IMR-90 (cell line): ENCODE measurements at regions not wholly inside any gene's neighbourhood (a gene's known extent, or its start where the extent isn't known, plus 50 kb on each side); places are given as distances from the start of the nearest gene placed in this dataset.

Source experiments
- ATAC-seq: fragments of 200-7000 bp; cut with Tn5 transposase; 2 replicates; pipeline ENCODE4 v1.9.1; 2020; ENCODE audit warnings: low read depth, mild to moderate bottlenecking, moderate library complexity
- BruUV-seq: library from RNA; stranded (reverse); fragments of 400-500 nt; replicated peaks from 2 replicates; lab custom pipeline; 2021; lab: Mats Ljungman, UMichigan
- CTCF ChIA-PET: fragments of 300-600 bp; formaldehyde crosslinking; extraction: SDS; loops from one replicate; lab custom pipeline; 2021; ENCODE audit warnings: antibody characterized with exemption; lab: Yijun Ruan, JAX
- POLR2A ChIA-PET: fragments of 300-600 bp; sonication (Branson Sonifier 250); formaldehyde crosslinking; loops from one replicate; lab custom pipeline; 2022; ENCODE audit warnings: antibody characterized with exemption; ENCODE audit not compliant: unreplicated experiment; lab: Charles Lee
- DNase-seq: peaks from one replicate; pipeline ENCODE4 v3.0.0; 2013
- H2AFZ ChIP-seq: replicated peaks from 2 replicates; pipeline ENCODE3; 2013; ENCODE audit warnings: low read length, mild to moderate bottlenecking; ENCODE audit not compliant: poor library complexity
- H2AK5ac ChIP-seq: 2 replicates; pipeline ENCODE4 v1.6.1; 2013; ENCODE audit warnings: low read depth, low read length, inconsistent platforms
- H2AK9ac ChIP-seq: replicated peaks from 2 replicates; pipeline ENCODE3; 2013; ENCODE audit warnings: mild to moderate bottlenecking, low read depth, low read length, moderate library complexity; ENCODE audit not compliant: poor library complexity
- H2BK120ac ChIP-seq: 2 replicates; pipeline ENCODE4 v1.6.1; 2013; ENCODE audit warnings: low read depth, low read length, inconsistent platforms
- H2BK15ac ChIP-seq: 3 replicates; pipeline ENCODE4 v1.6.1; 2013; ENCODE audit warnings: low read depth, low read length, inconsistent platforms
- H2BK20ac ChIP-seq: 2 replicates; pipeline ENCODE4 v1.6.1; 2013; ENCODE audit warnings: low read depth, mild to moderate bottlenecking, inconsistent platforms, low read length, moderate library complexity
- H2BK5ac ChIP-seq: 2 replicates; pipeline ENCODE4 v1.6.1; 2013; ENCODE audit warnings: mild to moderate bottlenecking, low read depth, low read length, inconsistent platforms; ENCODE audit not compliant: poor library complexity, severe bottlenecking
- H3K14ac ChIP-seq: replicated peaks from 2 replicates; pipeline ENCODE4 v1.6.1; 2013; ENCODE audit warnings: low read depth, low read length, inconsistent platforms
- H3K18ac ChIP-seq: 2 replicates; pipeline ENCODE4 v1.6.1; 2013; ENCODE audit warnings: low read depth, low read length, control low read depth
- H3K23ac ChIP-seq: 2 replicates; pipeline ENCODE4 v1.6.1; 2013; ENCODE audit warnings: low read depth, low read length, inconsistent platforms
- H3K27ac ChIP-seq: 2 replicates; pipeline ENCODE4 v1.5.1; 2013; ENCODE audit warnings: mild to moderate bottlenecking, control low read depth, low read length; ENCODE audit not compliant: insufficient read depth
- H3K27me3 ChIP-seq: 2 replicates; pipeline ENCODE4 v1.6.1; 2013; ENCODE audit warnings: low read length; ENCODE audit not compliant: control insufficient read depth, insufficient read depth
- H3K36me3 ChIP-seq: 2 replicates; pipeline ENCODE4 v1.6.1; 2013; ENCODE audit warnings: low read length, mixed read lengths; ENCODE audit not compliant: control insufficient read depth, insufficient read depth
- H3K4ac ChIP-seq: 2 replicates; pipeline ENCODE4 v1.6.1; 2013; ENCODE audit warnings: low read depth, low read length, inconsistent platforms
- H3K4me1 ChIP-seq: 2 replicates; pipeline ENCODE4 v1.6.1; 2013; ENCODE audit warnings: low read length, mixed read lengths; ENCODE audit not compliant: control insufficient read depth, insufficient read depth
- H3K4me2 ChIP-seq: 2 replicates; pipeline ENCODE4 v1.6.1; 2013; ENCODE audit warnings: low read depth, mild to moderate bottlenecking, control low read depth, low read length, moderate library complexity
- H3K4me3 ChIP-seq: 2 replicates; pipeline ENCODE4 v1.5.1; 2013; ENCODE audit warnings: low read depth, mild to moderate bottlenecking, control low read depth, low read length, moderate library complexity; ENCODE audit not compliant: insufficient read depth
- H3K56ac ChIP-seq: 2 replicates; pipeline ENCODE4 v1.6.1; 2013; ENCODE audit warnings: low read length, inconsistent platforms; ENCODE audit not compliant: insufficient read depth; ENCODE audit errors: extremely low read depth
- H3K79me1 ChIP-seq, 2 experiments: 2 replicates each; pipeline ENCODE4 v1.6.1; 2013; ENCODE audit warnings: low read length in 2 of 2, inconsistent platforms in 1 of 2, low read depth in 1 of 2
- H3K9ac ChIP-seq: 2 replicates; pipeline ENCODE4 v1.6.1; 2013; ENCODE audit warnings: low read depth, low read length, control low read depth
- H3K9me1 ChIP-seq: 2 replicates; pipeline ENCODE4 v1.6.1; 2013; ENCODE audit warnings: low read length, inconsistent platforms; ENCODE audit not compliant: insufficient read depth
- H3K9me3 ChIP-seq: 2 replicates; pipeline ENCODE4 v1.6.1; 2013; ENCODE audit warnings: low read length; ENCODE audit not compliant: control insufficient read depth, insufficient read depth
- H4K20me1 ChIP-seq: 2 replicates; pipeline ENCODE4 v1.6.1; 2013; ENCODE audit warnings: low read length, inconsistent platforms; ENCODE audit not compliant: insufficient read depth
- H4K5ac ChIP-seq: 2 replicates; pipeline ENCODE4 v1.6.1; 2013; ENCODE audit warnings: mild to moderate bottlenecking, low read depth, low read length, control low read depth
- H4K8ac ChIP-seq, 2 experiments: 2 replicates each; pipeline ENCODE4 v1.6.1; 2013; ENCODE audit warnings: low read depth in 2 of 2, low read length in 2 of 2, control low read depth in 1 of 2, inconsistent platforms in 1 of 2
- H4K91ac ChIP-seq: 2 replicates; pipeline ENCODE4 v1.6.1; 2013; ENCODE audit warnings: low read depth, low read length, inconsistent platforms; ENCODE audit not compliant: insufficient read depth
- BHLHE40 ChIP-seq: fragments of 150-350 bp; IDR thresholded peaks from 2 replicates; pipeline ENCODE4 v1.6.1; 2016; ENCODE audit warnings: mild to moderate bottlenecking, low read depth, low read length
- CEBPB ChIP-seq: IDR thresholded peaks from 2 replicates; pipeline ENCODE4 v1.6.1; 2012; ENCODE audit warnings: low read depth, low read length, improper control_type of control experiment
- CHD1 ChIP-seq: IDR thresholded peaks from 2 replicates; pipeline ENCODE4 v1.6.1; 2012; ENCODE audit warnings: low read depth, low read length, improper control_type of control experiment
- FOS ChIP-seq: fragments of 150-350 bp; IDR thresholded peaks from 2 replicates; pipeline ENCODE4 v1.6.1; 2016; ENCODE audit warnings: low read depth, low read length
- MAFK ChIP-seq: IDR thresholded peaks from 2 replicates; pipeline ENCODE4 v1.6.1; 2012; ENCODE audit warnings: low read depth, low read length, improper control_type of control experiment
- MAZ ChIP-seq: IDR thresholded peaks from 2 replicates; pipeline ENCODE4 v1.6.1; 2012; ENCODE audit warnings: low read depth, mild to moderate bottlenecking, low read length, improper control_type of control experiment, moderate library complexity, borderline replicate concordance
- MXI1 ChIP-seq: IDR thresholded peaks from 2 replicates; pipeline ENCODE4 v1.6.1; 2012; ENCODE audit warnings: low read depth, mild to moderate bottlenecking, low read length, moderate library complexity, borderline replicate concordance
- NFE2L2 ChIP-seq: fragments of 150-350 bp; IDR thresholded peaks from 2 replicates; pipeline ENCODE4 v1.6.1; 2016; ENCODE audit warnings: low read depth, mild to moderate bottlenecking, low read length
- POLR2A ChIP-seq: IDR thresholded peaks from 2 replicates; pipeline ENCODE4 v1.6.1; 2012; ENCODE audit warnings: mild to moderate bottlenecking, low read depth, low read length
- RAD21 ChIP-seq: IDR thresholded peaks from 2 replicates; pipeline ENCODE4 v1.6.1; 2012; ENCODE audit warnings: low read length, improper control_type of control experiment
- RCOR1 ChIP-seq: IDR thresholded peaks from 2 replicates; pipeline ENCODE4 v1.6.1; 2012; ENCODE audit warnings: mild to moderate bottlenecking, low read length, improper control_type of control experiment; ENCODE audit not compliant: insufficient replicate concordance
- RFX5 ChIP-seq: IDR thresholded peaks from 2 replicates; pipeline ENCODE4 v1.8.0; 2012; ENCODE audit warnings: low read depth, mild to moderate bottlenecking, low read length, moderate library complexity
- SMC3 ChIP-seq: fragments of 150-350 bp; IDR thresholded peaks from 2 replicates; pipeline ENCODE4 v1.6.1; 2016; ENCODE audit warnings: low read depth, mild to moderate bottlenecking, antibody characterized with exemption, low read length, moderate library complexity
- WGBS, 2 experiments: methylation state at CpG; one replicate each; pipeline versions ENCODE4 v1.1.5 to v1.1.7; 2013; ENCODE audit warnings: missing lambda C conversion rate in 2 of 2; ENCODE audit not compliant: insufficient read length in 1 of 2; ENCODE audit errors: extremely low coverage in 2 of 2; 5-methylcytosine and 5-hydroxymethylcytosine counted together
- dilution Hi-C: fragments of 300-500 bp; cut with HindIII; formaldehyde crosslinking; loops from one replicate; pipeline ENCODE4 v1.14.3; 2018; ENCODE audit warnings: low sequenced_read_pairs; ENCODE audit not compliant: unreplicated experiment
- in situ Hi-C: fragments of 300-500 bp; cut with MboI; formaldehyde crosslinking; loops from 3 replicates; pipeline ENCODE4 v1.14.3; 2019; ENCODE audit warnings: low sequenced_read_pairs, inconsistent platforms, mixed read lengths
- intact Hi-C: fragments of 100-400 bp; cut with micrococcal nuclease; formaldehyde crosslinking; loops from 2 replicates; pipeline ENCODE4 v1.10.0; 2022
- TF ChIP-seq, protein P1 (sequence below): fragments of 150-350 bp; IDR thresholded peaks from 2 replicates; pipeline ENCODE4 v1.6.1; 2016; ENCODE audit warnings: low read depth, mild to moderate bottlenecking, low read length, moderate library complexity, borderline replicate concordance
- TF ChIP-seq, protein P2 (sequence below): conservative IDR thresholded peaks from 2 replicates; pipeline ENCODE4 v1.5.1; 2012; ENCODE audit warnings: mild to moderate bottlenecking, low read depth, low read length, improper control_type of control experiment
- TF ChIP-seq, protein P3 (sequence below): fragments of 150-350 bp; IDR thresholded peaks from 2 replicates; pipeline ENCODE4 v1.6.1; 2017; ENCODE audit warnings: mild to moderate bottlenecking, antibody characterized with exemption, low read length, low read depth

DNA sequence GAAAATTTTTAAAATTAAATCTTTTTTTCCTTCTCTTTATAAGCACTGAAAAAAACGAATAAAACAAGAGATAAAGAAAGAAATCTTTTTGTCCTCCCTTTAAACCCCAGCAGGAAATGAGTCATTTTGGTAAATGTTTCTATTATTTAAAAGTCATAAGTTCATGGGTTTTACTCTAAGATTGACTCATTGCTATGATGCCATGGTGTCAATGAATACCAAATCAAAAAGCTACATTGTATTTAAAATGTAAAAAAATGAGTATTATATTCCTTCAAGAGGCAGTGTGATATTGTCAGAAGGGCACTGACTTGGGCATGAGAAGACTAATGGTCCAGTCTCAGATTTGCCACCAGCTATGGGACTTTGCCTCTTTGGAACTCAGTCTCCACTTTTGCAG lies 303.4 kb upstream of the DNAJC19 start:
- H3K23ac ChIP-seq = no peak overlapping the region
- no peak overlapping the region for H2BK15ac ChIP-seq
- no peak overlapping the region for H3K9ac ChIP-seq
- H3K27me3 ChIP-seq = no peaks in the 10 kb centered on the region
- no peak overlapping the region for H3K27ac ChIP-seq
- H2AK9ac ChIP-seq = no peak overlapping the region
- no peaks in the 10 kb centered on the region for H3K4me1 ChIP-seq
- H3K79me1 ChIP-seq = no peaks in the 10 kb centered on the region
- H3K4me2 ChIP-seq = no peak overlapping the region
- POLR2A ChIA-PET = no interaction called here
- WGBS, 2 experiments = no CpG with 5 or more reads among the region's 1 CpG
- H4K8ac ChIP-seq = no peak overlapping the region
- no peak overlapping the region for H4K5ac ChIP-seq
- no peak overlapping the region for H3K14ac ChIP-seq
- in situ Hi-C loops = no loop called here
- no peak overlapping the region for H2AK5ac ChIP-seq
- no peak overlapping the region for H3K56ac ChIP-seq
- TF ChIP-seq, protein P1, sequence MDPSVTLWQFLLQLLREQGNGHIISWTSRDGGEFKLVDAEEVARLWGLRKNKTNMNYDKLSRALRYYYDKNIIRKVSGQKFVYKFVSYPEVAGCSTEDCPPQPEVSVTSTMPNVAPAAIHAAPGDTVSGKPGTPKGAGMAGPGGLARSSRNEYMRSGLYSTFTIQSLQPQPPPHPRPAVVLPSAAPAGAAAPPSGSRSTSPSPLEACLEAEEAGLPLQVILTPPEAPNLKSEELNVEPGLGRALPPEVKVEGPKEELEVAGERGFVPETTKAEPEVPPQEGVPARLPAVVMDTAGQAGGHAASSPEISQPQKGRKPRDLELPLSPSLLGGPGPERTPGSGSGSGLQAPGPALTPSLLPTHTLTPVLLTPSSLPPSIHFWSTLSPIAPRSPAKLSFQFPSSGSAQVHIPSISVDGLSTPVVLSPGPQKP = no peak
- TF ChIP-seq SMC3 (no peak), POLR2A (no peak), RFX5 (no peak), CEBPB (no peak), FOS (no peak), CHD1 (no peak), MAFK (no peak), MXI1 (no peak), MAZ (no peak), RCOR1 (no peak), RAD21 (no peak), BHLHE40 (no peak), NFE2L2 (no peak)
- TF ChIP-seq, protein P2, sequence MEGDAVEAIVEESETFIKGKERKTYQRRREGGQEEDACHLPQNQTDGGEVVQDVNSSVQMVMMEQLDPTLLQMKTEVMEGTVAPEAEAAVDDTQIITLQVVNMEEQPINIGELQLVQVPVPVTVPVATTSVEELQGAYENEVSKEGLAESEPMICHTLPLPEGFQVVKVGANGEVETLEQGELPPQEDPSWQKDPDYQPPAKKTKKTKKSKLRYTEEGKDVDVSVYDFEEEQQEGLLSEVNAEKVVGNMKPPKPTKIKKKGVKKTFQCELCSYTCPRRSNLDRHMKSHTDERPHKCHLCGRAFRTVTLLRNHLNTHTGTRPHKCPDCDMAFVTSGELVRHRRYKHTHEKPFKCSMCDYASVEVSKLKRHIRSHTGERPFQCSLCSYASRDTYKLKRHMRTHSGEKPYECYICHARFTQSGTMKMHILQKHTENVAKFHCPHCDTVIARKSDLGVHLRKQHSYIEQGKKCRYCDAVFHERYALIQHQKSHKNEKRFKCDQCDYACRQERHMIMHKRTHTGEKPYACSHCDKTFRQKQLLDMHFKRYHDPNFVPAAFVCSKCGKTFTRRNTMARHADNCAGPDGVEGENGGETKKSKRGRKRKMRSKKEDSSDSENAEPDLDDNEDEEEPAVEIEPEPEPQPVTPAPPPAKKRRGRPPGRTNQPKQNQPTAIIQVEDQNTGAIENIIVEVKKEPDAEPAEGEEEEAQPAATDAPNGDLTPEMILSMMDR = no peak
- TF ChIP-seq, protein P3, sequence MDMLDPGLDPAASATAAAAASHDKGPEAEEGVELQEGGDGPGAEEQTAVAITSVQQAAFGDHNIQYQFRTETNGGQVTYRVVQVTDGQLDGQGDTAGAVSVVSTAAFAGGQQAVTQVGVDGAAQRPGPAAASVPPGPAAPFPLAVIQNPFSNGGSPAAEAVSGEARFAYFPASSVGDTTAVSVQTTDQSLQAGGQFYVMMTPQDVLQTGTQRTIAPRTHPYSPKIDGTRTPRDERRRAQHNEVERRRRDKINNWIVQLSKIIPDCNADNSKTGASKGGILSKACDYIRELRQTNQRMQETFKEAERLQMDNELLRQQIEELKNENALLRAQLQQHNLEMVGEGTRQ = no peak
- H3K4me3 ChIP-seq = no peak overlapping the region
- H2BK20ac ChIP-seq = no peak overlapping the region
- no peak overlapping the region for H2BK5ac ChIP-seq
- dilution Hi-C loops = no loop called here
- no TSS peak for BruUV-seq
- no peak overlapping the region for H2BK120ac ChIP-seq
- no peaks in the 10 kb centered on the region for H3K9me1 ChIP-seq
- no peaks in the 10 kb centered on the region; the same call in 1 of the 2 replicates for H3K9me3 ChIP-seq
- CTCF ChIA-PET = no interaction called here
- no peak overlapping the region for H3K18ac ChIP-seq
- no peak; the same call in 1 of the 2 replicates for ATAC-seq
- no peak overlapping the region for H4K91ac ChIP-seq
- no peak overlapping the region for H2AFZ ChIP-seq
- H4K20me1 ChIP-seq = no peaks in the 10 kb centered on the region
- no peaks in the 10 kb centered on the region for H3K36me3 ChIP-seq
- intact Hi-C loops = no loop called here
- DNase-seq = peak; percentile 62
- H3K4ac ChIP-seq = no peak overlapping the region
